K562 (cell line): ENCODE measurements at regions not wholly inside any gene's neighbourhood (a gene's known extent, or its start where the extent isn't known, plus 50 kb on each side); places are given as distances from the start of the nearest gene placed in this dataset.

Experiments used
- ATAC-seq: fragments of 200-7000 bp; cut with Tn5 transposase; 3 replicates; pipeline ENCODE4 v1.9.1; 2020; ENCODE audit warnings: moderate library complexity
- BruUV-seq: library from RNA; stranded (reverse); fragments of 400-500 nt; replicated peaks from 2 replicates; lab custom pipeline; 2021; lab: Mats Ljungman, UMichigan
- CTCF ChIA-PET: fragments of 300-600 bp; formaldehyde crosslinking; extraction: SDS; loops from one replicate; lab custom pipeline; 2021; ENCODE audit warnings: low intra/inter-chr PET ratio; lab: Yijun Ruan, JAX
- POLR2A ChIA-PET: fragments of 300-600, 350-650 bp; sonication (Branson Sonifier 250); formaldehyde crosslinking; extraction: SDS; loops from one replicate; lab custom pipeline; 2021; ENCODE audit warnings: antibody characterized with exemption, inconsistent platforms; lab: Yijun Ruan, JAX
- DNase-seq, 4 experiments: peaks; one replicate each; pipeline versions ENCODE4 v3.0.0 to v3.0.0-alpha.2; 2011 to 2018; ENCODE audit warnings: low spot score in 3 of 4, mixed read lengths in 3 of 4; ENCODE audit errors: extremely low read depth in 1 of 4
- FAIRE-seq: peaks from 2 replicates; lab custom pipeline; 2011; peaks lifted over from hg19 to GRCh38; lab: Jason Lieb, UNC
- H2AFZ ChIP-seq: 2 replicates; pipeline ENCODE4 v1.6.0; 2011; ENCODE audit warnings: low read depth, low read length, control low read depth, inconsistent platforms
- H3K27ac ChIP-seq: fragments of 200-600 bp; 3 replicates; pipeline ENCODE4 v1.8.0; 2011; ENCODE audit warnings: low read depth, mild to moderate bottlenecking, control low read depth, inconsistent platforms, low read length, moderate library complexity, mixed read lengths; ENCODE audit errors: extremely low read depth
- H3K27me3 ChIP-seq, 2 experiments: fragments of 300-600 bp in 1 of 2; 2 replicates in 1 of 2; 3 replicates in 1 of 2; pipeline versions ENCODE4 v1.6.0 to v1.8.0; 2011; ENCODE audit warnings: inconsistent platforms in 2 of 2, low read length in 2 of 2, mild to moderate bottlenecking in 1 of 2, mixed read lengths in 1 of 2, moderate library complexity in 1 of 2; ENCODE audit not compliant: control insufficient read depth in 2 of 2, insufficient read depth in 2 of 2
- H3K36me3 ChIP-seq: fragments of 300-600 bp; 3 replicates; pipeline ENCODE4 v1.8.0; 2011; ENCODE audit warnings: mild to moderate bottlenecking, low read length, inconsistent platforms; ENCODE audit not compliant: control insufficient read depth, insufficient read depth
- H3K4me1 ChIP-seq, 2 experiments: fragments of 200-600 bp in 1 of 2; replicated peaks in 1 of 2; 2 replicates in 1 of 2; 3 replicates in 1 of 2; pipeline versions ENCODE4 v1.5.1 to v1.8.0; 2011; ENCODE audit warnings: inconsistent platforms in 2 of 2, low read length in 2 of 2, mild to moderate bottlenecking in 1 of 2, mixed read lengths in 1 of 2, moderate library complexity in 1 of 2; ENCODE audit not compliant: control insufficient read depth in 2 of 2, insufficient read depth in 2 of 2
- H3K4me2 ChIP-seq: 2 replicates; pipeline ENCODE4 v1.6.1; 2011; ENCODE audit warnings: low read length, control low read depth, inconsistent platforms, mixed read lengths; ENCODE audit not compliant: insufficient read depth
- H3K4me3 ChIP-seq: fragments of 200-600 bp; sonication (generic), shearing (Covaris generic); 2 replicates; pipeline ENCODE4 v1.5.1; 2016; ENCODE audit warnings: control low read depth, inconsistent platforms
- H3K79me2 ChIP-seq: fragments of 200-600 bp; 3 replicates; pipeline ENCODE4 v1.8.0; 2011; ENCODE audit warnings: low read length, inconsistent platforms; ENCODE audit not compliant: control insufficient read depth, insufficient read depth
- H3K9ac ChIP-seq, 2 experiments: 2 replicates each; pipeline versions ENCODE4 v1.6.0 to v1.6.1; 2011; ENCODE audit warnings: low read depth in 2 of 2, low read length in 2 of 2, control low read depth in 1 of 2, inconsistent platforms in 1 of 2, mild to moderate bottlenecking in 1 of 2, mixed read lengths in 1 of 2; ENCODE audit not compliant: insufficient read depth in 1 of 2
- H3K9me1 ChIP-seq: one replicate; pipeline ENCODE4 v1.6.0; 2011; ENCODE audit warnings: inconsistent platforms, mild to moderate bottlenecking, low read length, moderate library complexity; ENCODE audit not compliant: control insufficient read depth, insufficient read depth
- H3K9me3 ChIP-seq: replicated peaks from 2 replicates; pipeline ENCODE4 v1.5.1; 2011; ENCODE audit warnings: low read depth, low read length, inconsistent platforms; ENCODE audit not compliant: control insufficient read depth, insufficient read depth
- H4K20me1 ChIP-seq: replicated peaks from 2 replicates; pipeline ENCODE4 v1.6.1; 2011; ENCODE audit warnings: low read length, inconsistent platforms, mixed read lengths; ENCODE audit not compliant: control insufficient read depth, insufficient read depth
- DLX4 ChIP-seq: fragments of 250-450 bp; sonication (Bioruptor Pico); IDR thresholded peaks from 2 replicates; pipeline ENCODE4 v1.6.1; 2021; ENCODE audit warnings: mild to moderate bottlenecking
- HNRNPK ChIP-seq: fragments of 200-400 bp; formaldehyde crosslinking; IDR thresholded peaks from one replicate; pipeline ENCODE4 v1.6.1; 2018; ENCODE audit warnings: mild to moderate bottlenecking, low read depth, low read length; ENCODE audit not compliant: poor library complexity, severe bottlenecking
- MCM2 ChIP-seq: fragments of 450-650 bp; IDR thresholded peaks from 2 replicates; pipeline ENCODE4 v1.6.1; 2017; ENCODE audit warnings: low read depth, mild to moderate bottlenecking
- RBM25 ChIP-seq: fragments of 200-400 bp; formaldehyde crosslinking; IDR thresholded peaks from 2 replicates; pipeline ENCODE4 v1.6.1; 2018; ENCODE audit warnings: low read length, low read depth, moderate library complexity; ENCODE audit not compliant: severe bottlenecking
- TBP ChIP-seq: optimal IDR thresholded peaks from 2 replicates; pipeline ENCODE3; 2011; ENCODE audit warnings: low read depth, low read length, improper control_type of control experiment
- ZKSCAN3 ChIP-seq: fragments of 250-450 bp; sonication (Bioruptor Pico); IDR thresholded peaks from 2 replicates; pipeline ENCODE4 v1.4.0; 2020
- ZKSCAN8 ChIP-seq: fragments of 200-800 bp; sonication (Bioruptor generic); IDR thresholded peaks from 2 replicates; pipeline ENCODE4 v1.6.1; 2016; ENCODE audit warnings: missing genetic modification characterization, missing compliant biosample characterization
- ZNF212 ChIP-seq: fragments of 450-650 bp; formaldehyde crosslinking; IDR thresholded peaks from 2 replicates; pipeline ENCODE4 v1.4.0; 2020; ENCODE audit warnings: mild to moderate bottlenecking
- ZNF436 ChIP-seq: fragments of 250-450, 450-650 bp; sonication (Bioruptor Pico); formaldehyde crosslinking; IDR thresholded peaks from 2 replicates; pipeline ENCODE4 v1.7.0; 2020; ENCODE audit warnings: mild to moderate bottlenecking
- ZNF589 ChIP-seq: fragments of 200-800 bp; sonication (Bioruptor generic); IDR thresholded peaks from 2 replicates; pipeline ENCODE4 v1.6.1; 2016; ENCODE audit warnings: low read depth, missing genetic modification characterization, missing compliant biosample characterization
- WGBS: fragments of 100-300 bp; shearing (Covaris generic); methylation state at CpG from one replicate; pipeline ENCODE4 v1.1.6; 2016; ENCODE audit warnings: low coverage, mixed read lengths; ENCODE audit not compliant: insufficient coverage; ENCODE audit errors: missing lambda C conversion rate; 5-methylcytosine and 5-hydroxymethylcytosine counted together
- in situ Hi-C: fragments of 300-500 bp; cut with MboI; formaldehyde crosslinking; loops from 4 replicates; pipeline ENCODE4 v1.15.0; 2018; ENCODE audit warnings: inconsistent platforms, mixed read lengths
- intact Hi-C: fragments of 100-400 bp; cut with micrococcal nuclease; formaldehyde crosslinking; loops from 2 replicates; pipeline ENCODE4 v1.14.2; 2022
- TF ChIP-seq, protein P1 (sequence below): fragments of 250-450 bp; sonication (Bioruptor Pico); IDR thresholded peaks from 2 replicates; pipeline ENCODE4 v1.5.1; 2021; ENCODE audit warnings: mild to moderate bottlenecking
- TF ChIP-seq, protein P2 (sequence below), 2 experiments: fragments of 450-650 bp; IDR thresholded peaks; 2 replicates each; pipeline ENCODE4 v1.6.1; 2016

GRCh38 chr7:142618655-142619351, 130.5 kb upstream of the PRSS1 start:
- TF ChIP-seq ZKSCAN8 (peak; percentile 59; the same call in 1 of the 2 replicates), DLX4 (CRISPR knock-in tag) (no peak)

GRCh38 chr7:142616842-142617241, 132.4 kb upstream of the PRSS1 start:
- Histone ChIP-seq H3K9me3 (no peaks in the 10 kb centered on the region), H3K36me3 (no peaks in the 10 kb centered on the region), H2AFZ (no peak overlapping the region), H3K27ac (no peak overlapping the region), H3K27me3 (peaks cover 2 to 13% of the 10 kb centered on the region in 2 experiments; a peak in 2 of 5 replicates), H3K4me3 (no peak overlapping the region), H3K9ac (no peak overlapping the region), H3K79me2 (no peaks in the 10 kb centered on the region), H3K4me1 (no peaks in the 10 kb centered on the region), H4K20me1 (no peaks in the 10 kb centered on the region), H3K9me1 (no peaks in the 10 kb centered on the region), H3K4me2 (no peak overlapping the region)
- intact Hi-C loops (no loop called here), in situ Hi-C loops (no loop called here)
- BruUV-seq, result no TSS peak
- DNase-seq, result no peak
- no peak for ATAC-seq
- ChIA-PET POLR2A (no interaction called here), CTCF (no interaction called here)
- 0% methylated on average over 2 of the region's 2 CpGs for WGBS
- FAIRE-seq, result no peak
- no peak for TF ChIP-seq ZKSCAN3
- peak; percentile 94 for TF ChIP-seq HNRNPK
- TF ChIP-seq, protein P1, sequence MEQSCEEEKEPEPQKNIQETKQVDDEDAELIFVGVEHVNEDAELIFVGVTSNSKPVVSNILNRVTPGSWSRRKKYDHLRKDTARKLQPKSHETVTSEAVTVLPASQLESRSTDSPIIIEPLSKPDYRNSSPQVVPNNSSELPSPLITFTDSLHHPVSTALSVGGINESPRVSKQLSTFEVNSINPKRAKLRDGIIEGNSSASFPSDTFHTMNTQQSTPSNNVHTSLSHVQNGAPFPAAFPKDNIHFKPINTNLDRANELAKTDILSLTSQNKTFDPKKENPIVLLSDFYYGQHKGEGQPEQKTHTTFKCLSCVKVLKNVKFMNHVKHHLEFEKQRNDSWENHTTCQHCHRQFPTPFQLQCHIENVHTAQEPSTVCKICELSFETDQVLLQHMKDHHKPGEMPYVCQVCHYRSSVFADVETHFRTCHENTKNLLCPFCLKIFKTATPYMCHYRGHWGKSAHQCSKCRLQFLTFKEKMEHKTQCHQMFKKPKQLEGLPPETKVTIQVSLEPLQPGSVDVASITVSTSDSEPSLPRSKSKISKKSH (CRISPR knock-in tag), result no peak
- TF ChIP-seq RBM25, result no peak
- TF ChIP-seq MCM2, result no peak
- TF ChIP-seq, protein P2, sequence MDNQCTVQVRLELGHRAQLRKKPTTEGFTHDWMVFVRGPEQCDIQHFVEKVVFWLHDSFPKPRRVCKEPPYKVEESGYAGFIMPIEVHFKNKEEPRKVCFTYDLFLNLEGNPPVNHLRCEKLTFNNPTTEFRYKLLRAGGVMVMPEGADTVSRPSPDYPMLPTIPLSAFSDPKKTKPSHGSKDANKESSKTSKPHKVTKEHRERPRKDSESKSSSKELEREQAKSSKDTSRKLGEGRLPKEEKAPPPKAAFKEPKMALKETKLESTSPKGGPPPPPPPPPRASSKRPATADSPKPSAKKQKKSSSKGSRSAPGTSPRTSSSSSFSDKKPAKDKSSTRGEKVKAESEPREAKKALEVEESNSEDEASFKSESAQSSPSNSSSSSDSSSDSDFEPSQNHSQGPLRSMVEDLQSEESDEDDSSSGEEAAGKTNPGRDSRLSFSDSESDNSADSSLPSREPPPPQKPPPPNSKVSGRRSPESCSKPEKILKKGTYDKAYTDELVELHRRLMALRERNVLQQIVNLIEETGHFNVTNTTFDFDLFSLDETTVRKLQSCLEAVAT (IDR thresholded peaks at IDR 0.05), result no peak
- no peak for TF ChIP-seq ZNF436
- TF ChIP-seq TBP, result no peak
- no peak for TF ChIP-seq ZNF212 (CRISPR knock-in tag)
- TF ChIP-seq ZNF589, result no peak

More at GRCh38 chr7:142618655-142619351, 130.5 kb upstream of the PRSS1 start:
- H3K4me1 ChIP-seq, result no peaks in the 10 kb centered on the region
- H2AFZ ChIP-seq, result no peak overlapping the region
- whole genome bisulfite sequencing, result under 1% methylated on average over 9 of the region's 9 CpGs
- ATAC-seq (no peak), FAIRE-seq (no peak), DNase-seq (no peak)
- H3K27me3 ChIP-seq, result peaks cover 2 to 13% of the 10 kb centered on the region in 2 experiments; a peak in 2 of 5 replicates
- H3K9ac ChIP-seq, result no peak overlapping the region
- no peaks in the 10 kb centered on the region for H4K20me1 ChIP-seq
- CTCF ChIA-PET, result no interaction called here
- intact Hi-C loops (no loop called here), in situ Hi-C loops (no loop called here)
- BruUV-seq, result no TSS peak
- no peaks in the 10 kb centered on the region for H3K36me3 ChIP-seq
- no peak overlapping the region for H3K27ac ChIP-seq
- POLR2A ChIA-PET, result no interaction called here
- no peaks in the 10 kb centered on the region for H3K9me3 ChIP-seq
- H3K4me3 ChIP-seq, result no peak overlapping the region
- no peaks in the 10 kb centered on the region for H3K79me2 ChIP-seq
- H3K4me2 ChIP-seq, result no peak overlapping the region
- H3K9me1 ChIP-seq, result no peaks in the 10 kb centered on the region
